HEK293T (cell line): ENCODE measurements at regions not wholly inside any gene's neighbourhood (a gene's known extent, or its start where the extent isn't known, plus 50 kb on each side); places are given as distances from the start of the nearest gene placed in this dataset.

Experiments used
- CTCF ChIA-PET: fragments of 350-600 bp; formaldehyde crosslinking; extraction: SDS; loops from one replicate; lab custom pipeline; 2021; ENCODE audit warnings: antibody characterized with exemption, inconsistent platforms; lab: Yijun Ruan, JAX
- POLR2A ChIA-PET: fragments of 350-600 bp; formaldehyde crosslinking; extraction: SDS; loops from one replicate; lab custom pipeline; 2020; ENCODE audit warnings: antibody characterized with exemption, inconsistent platforms; lab: Yijun Ruan, JAX
- DNase-seq: peaks from one replicate; pipeline ENCODE4 v3.0.0; 2012; ENCODE audit warnings: mixed read lengths; ENCODE audit errors: extremely low spot score
- ARNT ChIP-seq: fragments of 450-650 bp; IDR thresholded peaks from 2 replicates; pipeline ENCODE4 v1.6.1; 2017; ENCODE audit warnings: mild to moderate bottlenecking
- BHLHE40 ChIP-seq: fragments of 450-650 bp; IDR thresholded peaks from 2 replicates; pipeline ENCODE4 v1.6.1; 2016; ENCODE audit warnings: mild to moderate bottlenecking, moderate library complexity, borderline replicate concordance
- CTBP1 ChIP-seq: fragments of 450-650 bp; IDR thresholded peaks from 2 replicates; pipeline ENCODE4 v1.6.1; 2016; ENCODE audit warnings: borderline replicate concordance
- ELF4 ChIP-seq: fragments of 450-650 bp; IDR thresholded peaks from 2 replicates; pipeline ENCODE4 v1.6.1; 2017; ENCODE audit warnings: antibody characterized with exemption
- FOXA1 ChIP-seq: fragments of 450-650 bp; IDR thresholded peaks from 2 replicates; pipeline ENCODE4 v1.6.1; 2016; ENCODE audit warnings: mild to moderate bottlenecking
- FOXK2 ChIP-seq: fragments of 450-650 bp; IDR thresholded peaks from 2 replicates; pipeline ENCODE4 v1.6.1; 2016; ENCODE audit warnings: mild to moderate bottlenecking
- FOXM1 ChIP-seq: fragments of 450-650 bp; IDR thresholded peaks from 2 replicates; pipeline ENCODE4 v1.6.1; 2017; ENCODE audit warnings: mild to moderate bottlenecking, borderline replicate concordance
- HDGF ChIP-seq: fragments of 450-650 bp; IDR thresholded peaks from 2 replicates; pipeline ENCODE4 v1.6.1; 2017; ENCODE audit warnings: antibody characterized with exemption, borderline replicate concordance
- L3MBTL2 ChIP-seq: fragments of 450-650 bp; conservative IDR thresholded peaks from 2 replicates; pipeline ENCODE4 v1.6.1; 2016; ENCODE audit warnings: mild to moderate bottlenecking
- LEF1 ChIP-seq: fragments of 450-650 bp; IDR thresholded peaks from 2 replicates; pipeline ENCODE4 v1.6.1; 2017; ENCODE audit warnings: mild to moderate bottlenecking, borderline replicate concordance
- NFRKB ChIP-seq: fragments of 450-650 bp; IDR thresholded peaks from 2 replicates; pipeline ENCODE4 v1.6.1; 2016; ENCODE audit warnings: mild to moderate bottlenecking, moderate library complexity
- SP1 ChIP-seq: fragments of 450-650 bp; IDR thresholded peaks from 2 replicates; pipeline ENCODE4 v1.6.1; 2017
- SUZ12 ChIP-seq: fragments of 450-650 bp; IDR thresholded peaks from 2 replicates; pipeline ENCODE4 v1.6.1; 2016; ENCODE audit warnings: mild to moderate bottlenecking
- TARDBP ChIP-seq: fragments of 450-650 bp; IDR thresholded peaks from 2 replicates; pipeline ENCODE4 v1.6.1; 2016
- ZNF384 ChIP-seq: fragments of 450-650 bp; IDR thresholded peaks from 2 replicates; pipeline ENCODE4 v1.6.1; 2016
- TF ChIP-seq, protein P1 (sequence below): fragments of 450-650 bp; IDR thresholded peaks from 2 replicates; pipeline ENCODE4 v1.6.1; 2016

DNA sequence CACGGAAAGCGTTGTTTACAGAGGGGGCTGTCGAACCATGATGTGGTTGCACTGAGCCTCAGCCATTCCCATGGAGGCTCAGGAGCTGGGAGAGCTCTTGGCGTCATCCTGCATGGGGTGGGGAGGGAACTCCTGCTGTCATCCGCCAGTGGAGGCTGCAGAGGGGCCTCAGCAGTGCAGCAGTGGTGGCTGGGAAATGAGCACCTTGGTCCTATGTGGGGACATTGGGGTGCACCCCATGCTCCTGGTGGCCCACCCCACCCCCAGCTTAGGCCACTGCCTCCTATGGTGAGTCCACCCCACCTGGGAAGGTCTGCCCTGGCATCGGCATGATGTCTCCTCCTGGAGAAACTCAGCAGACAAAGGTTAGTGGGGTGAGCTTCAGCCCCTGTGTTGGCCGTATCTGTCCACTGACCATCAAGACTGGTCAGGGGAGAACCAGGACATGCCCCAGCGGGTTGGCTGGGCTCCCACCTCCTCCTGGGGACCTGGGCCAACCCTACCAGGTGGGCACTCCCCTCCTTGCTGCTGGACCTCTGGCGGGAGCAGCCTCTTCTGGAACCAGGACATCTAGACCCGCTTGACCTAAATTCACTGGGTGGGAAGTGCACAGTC, 67.8 kb upstream of the HDAC4 start:
- no peak for DNase-seq
- ChIA-PET CTCF (no interaction called here), POLR2A (no interaction called here)
- TF ChIP-seq CTBP1 (no peak), SP1 (no peak), ELF4 (no peak), FOXK2 (no peak), ARNT (no peak), LEF1 (no peak), FOXA1 (no peak)
- TF ChIP-seq, protein P1, sequence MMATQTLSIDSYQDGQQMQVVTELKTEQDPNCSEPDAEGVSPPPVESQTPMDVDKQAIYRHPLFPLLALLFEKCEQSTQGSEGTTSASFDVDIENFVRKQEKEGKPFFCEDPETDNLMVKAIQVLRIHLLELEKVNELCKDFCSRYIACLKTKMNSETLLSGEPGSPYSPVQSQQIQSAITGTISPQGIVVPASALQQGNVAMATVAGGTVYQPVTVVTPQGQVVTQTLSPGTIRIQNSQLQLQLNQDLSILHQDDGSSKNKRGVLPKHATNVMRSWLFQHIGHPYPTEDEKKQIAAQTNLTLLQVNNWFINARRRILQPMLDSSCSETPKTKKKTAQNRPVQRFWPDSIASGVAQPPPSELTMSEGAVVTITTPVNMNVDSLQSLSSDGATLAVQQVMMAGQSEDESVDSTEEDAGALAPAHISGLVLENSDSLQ = no peak

DNA sequence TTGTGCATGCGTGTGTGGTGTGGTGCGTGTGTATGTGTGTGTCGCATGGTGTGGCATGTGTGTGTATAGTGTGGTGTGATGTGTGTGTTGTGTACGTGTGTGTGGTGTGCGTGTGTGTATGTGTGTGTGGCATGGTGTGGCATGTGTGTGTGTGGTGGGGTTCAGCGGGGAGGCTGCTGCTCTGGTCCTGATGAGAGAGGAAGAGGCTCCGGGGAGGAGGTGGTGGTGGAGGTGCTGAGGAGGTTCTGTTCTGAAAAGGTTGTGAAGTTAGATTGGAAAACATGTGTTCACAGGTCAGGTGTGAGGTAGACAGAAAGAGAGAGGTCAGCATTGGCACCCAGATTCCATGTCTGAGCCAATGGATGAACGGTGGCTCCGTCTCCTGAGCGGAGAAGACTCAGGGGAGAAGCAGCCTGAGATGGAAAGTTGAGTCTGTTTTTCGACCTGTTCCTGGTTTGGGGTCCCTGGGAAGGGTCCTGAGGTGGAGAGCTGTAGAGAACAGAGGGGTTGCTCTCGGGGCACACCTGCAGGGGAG, 67.2 kb upstream of the HDAC4 start:
- DNase-seq = no peak
- CTCF ChIA-PET = no interaction called here
- POLR2A ChIA-PET = no interaction called here
- TF ChIP-seq ARNT = no peak
- TF ChIP-seq SUZ12 = no peak
- no peak for TF ChIP-seq ZNF384
- no peak for TF ChIP-seq CTBP1
- no peak for TF ChIP-seq BHLHE40
- TF ChIP-seq LEF1 = no peak
- no peak for TF ChIP-seq FOXA1
- no peak for TF ChIP-seq FOXK2
- TF ChIP-seq HDGF = no peak

DNA sequence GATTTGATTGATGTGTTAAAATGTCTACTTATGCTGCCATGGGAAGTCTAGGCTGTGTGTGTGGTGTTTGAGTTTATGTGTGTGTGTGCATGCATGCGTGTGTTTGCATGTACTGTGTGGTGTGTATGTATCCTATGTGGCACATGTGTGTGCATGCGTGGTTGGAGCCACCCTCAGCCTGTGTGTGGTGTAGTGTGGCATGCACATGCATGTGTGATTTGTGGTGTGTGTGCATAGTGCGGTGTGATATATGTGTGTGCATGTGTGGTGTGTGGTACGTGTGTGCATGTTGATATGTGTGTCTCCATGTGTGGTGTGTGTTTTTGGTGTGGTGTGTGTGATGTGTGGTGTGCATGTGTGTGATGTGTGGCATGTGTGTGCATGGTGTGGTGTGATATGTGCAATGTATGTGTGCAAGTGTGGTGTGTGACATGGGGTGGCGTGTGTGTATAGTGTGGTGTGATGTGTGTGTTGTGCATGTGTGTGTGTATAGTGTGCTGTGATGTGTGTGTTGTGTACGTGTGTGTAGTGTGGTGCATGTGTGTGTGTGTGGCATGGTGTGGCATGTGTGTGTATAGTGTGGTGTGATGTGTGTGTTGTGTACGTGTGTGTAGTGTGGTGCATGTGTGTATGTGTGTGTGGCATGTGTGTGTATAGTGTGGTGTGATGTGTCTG, 66.6 kb upstream of the HDAC4 start:
- TF ChIP-seq FOXM1 = no peak
- TF ChIP-seq L3MBTL2 = no peak
- TF ChIP-seq SUZ12 = no peak
- no peak for TF ChIP-seq ZNF384
- no peak for TF ChIP-seq TARDBP
- TF ChIP-seq ARNT = no peak
- TF ChIP-seq FOXK2 = no peak
- no peak for TF ChIP-seq ELF4
- TF ChIP-seq CTBP1 = no peak
- no peak for TF ChIP-seq SP1
- no peak for TF ChIP-seq LEF1
- no peak for TF ChIP-seq FOXA1
- no peak for TF ChIP-seq NFRKB
- TF ChIP-seq BHLHE40 = no peak
- TF ChIP-seq HDGF = no peak
- TF ChIP-seq, protein P1 = no peak
- POLR2A ChIA-PET = no interaction called here
- DNase-seq = no peak
- CTCF ChIA-PET = no interaction called here

DNA sequence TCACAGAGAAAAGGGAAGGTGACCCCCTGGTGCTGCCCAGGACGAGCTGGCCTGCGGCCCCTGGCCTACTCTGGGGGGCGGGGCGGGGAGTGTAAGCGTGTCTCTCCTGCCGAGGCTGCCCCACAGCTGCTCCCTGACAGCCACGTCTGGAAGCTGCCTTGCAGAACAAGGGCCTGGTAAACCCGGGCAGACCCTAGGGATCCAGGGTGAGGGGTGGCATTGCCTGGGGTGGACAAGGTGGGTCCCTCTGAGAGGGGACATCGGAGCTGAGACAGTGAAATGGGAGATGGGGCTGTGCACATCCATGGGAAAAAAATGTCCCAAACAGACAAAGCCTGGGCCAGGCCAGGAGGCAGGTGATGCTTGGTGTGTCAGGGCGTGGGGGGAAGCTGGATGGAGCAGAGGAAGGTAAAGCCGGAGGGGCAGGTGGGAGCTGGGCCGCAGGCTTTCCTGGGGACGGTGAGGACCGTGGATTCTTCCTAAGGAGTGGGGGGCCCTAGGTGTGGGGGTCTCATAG, 66.0 kb upstream of the HDAC4 start:
- TF ChIP-seq NFRKB = no peak
- no peak for TF ChIP-seq FOXK2
- no peak for TF ChIP-seq TARDBP
- no peak for TF ChIP-seq ARNT
- CTCF ChIA-PET = no interaction called here
- POLR2A ChIA-PET = no interaction called here
- no peak for DNase-seq

DNA sequence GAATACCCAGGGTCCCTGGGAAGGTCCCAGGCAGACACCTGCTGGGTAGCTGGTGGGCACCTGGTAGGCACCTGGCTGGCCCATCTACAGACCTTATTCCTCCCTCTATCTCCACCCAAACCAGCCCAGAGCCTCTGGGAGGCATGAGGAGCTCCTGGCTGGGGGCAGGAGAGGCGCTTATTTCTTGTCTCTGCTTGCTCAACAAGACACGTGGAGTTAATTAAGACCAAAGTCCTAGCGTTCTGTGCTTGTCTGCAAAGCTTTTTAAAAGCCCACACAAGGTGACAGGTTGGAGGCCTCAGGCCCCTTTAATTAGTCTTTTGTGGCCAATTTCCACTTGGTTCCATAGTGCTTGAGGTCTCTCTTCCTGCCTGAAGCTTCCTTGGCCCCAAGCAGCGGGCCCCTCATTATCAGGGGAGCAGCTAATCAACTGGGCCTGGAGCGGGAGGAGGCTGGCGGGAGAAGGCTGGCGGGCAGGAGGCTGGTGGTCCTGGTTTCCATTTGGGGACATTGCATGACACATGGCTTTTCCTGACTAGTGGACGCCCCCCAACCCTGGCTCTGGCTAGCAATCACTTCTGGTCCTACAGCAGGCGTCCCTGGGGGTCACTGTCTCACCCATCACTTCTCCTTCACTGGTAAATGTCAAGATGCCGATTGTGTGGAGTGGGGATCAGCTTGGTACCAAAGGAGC, 65.4 kb upstream of the HDAC4 start:
- ChIA-PET CTCF (no interaction called here), POLR2A (no interaction called here)
- no peak for DNase-seq
- TF ChIP-seq BHLHE40 (no peak), NFRKB (no peak), ELF4 (no peak)

DNA sequence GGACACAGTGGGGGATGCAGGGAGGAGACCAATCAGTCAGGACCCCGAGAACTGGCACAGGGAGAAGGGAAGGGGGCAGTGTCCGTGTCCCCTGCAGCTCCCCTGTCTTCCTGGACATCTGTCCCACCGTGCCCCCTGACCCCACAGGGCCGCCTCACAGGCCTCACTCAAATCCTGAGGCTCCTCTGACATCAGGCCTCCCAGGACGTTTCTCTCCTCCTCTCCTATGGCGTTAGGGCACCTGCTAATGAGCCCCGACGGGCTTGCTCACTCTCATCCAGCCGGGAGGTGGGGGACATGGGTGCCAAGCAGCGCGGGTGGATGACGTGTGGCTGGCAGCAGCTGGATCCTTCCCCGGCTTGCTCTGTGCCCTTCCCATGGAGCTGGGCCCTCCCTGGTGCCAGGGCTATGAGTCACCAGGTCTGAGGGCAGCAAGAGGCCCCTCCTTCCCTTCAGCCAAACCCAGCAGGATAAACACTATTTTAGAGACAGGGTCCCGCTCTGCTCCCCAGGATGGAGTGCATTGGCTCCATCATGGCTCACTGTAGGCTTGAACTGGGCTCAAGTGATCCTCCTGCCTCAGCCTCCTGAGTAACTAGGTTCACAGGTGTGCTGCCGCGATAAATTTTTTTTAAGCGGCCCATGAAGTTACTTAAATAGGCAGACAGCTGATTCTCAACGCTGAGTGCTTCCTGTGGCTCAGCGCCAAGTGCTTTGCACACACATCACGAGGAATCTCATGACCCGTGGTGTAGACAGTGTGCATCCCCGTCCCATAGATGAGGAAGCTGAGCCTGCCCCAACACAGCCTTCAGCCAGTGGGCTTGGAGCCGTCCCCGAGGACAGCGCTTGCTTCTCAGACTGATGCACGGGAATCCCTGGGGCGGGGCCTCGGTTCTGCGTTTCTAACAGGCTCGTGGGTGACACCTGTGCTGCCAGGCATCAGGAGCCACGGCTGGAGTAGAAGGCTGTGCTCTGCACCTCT, 64.5 kb upstream of the HDAC4 start:
- CTCF ChIA-PET = no interaction called here
- no peak for DNase-seq
- POLR2A ChIA-PET = no interaction called here
- TF ChIP-seq SP1 (no peak), BHLHE40 (no peak), HDGF (no peak), NFRKB (no peak), SUZ12 (no peak), FOXM1 (no peak), FOXK2 (no peak), ZNF384 (no peak)
- TF ChIP-seq, protein P1 = no peak
